IPS DF 6.9 (cell line): ENCODE measurements at regions not wholly inside any gene's neighbourhood (a gene's known extent, or its start where the extent isn't known, plus 50 kb on each side); places are given as distances from the start of the nearest gene placed in this dataset.

Source experiments
- DNase-seq: peaks from one replicate; pipeline ENCODE4 v3.0.0-alpha.2; 2013; ENCODE audit warnings: low read depth, low spot score
- H3K27ac ChIP-seq: one replicate; pipeline ENCODE4 v1.5.1; 2013; ENCODE audit warnings: low read length, control low read depth
- H3K27me3 ChIP-seq: 2 replicates; pipeline ENCODE4 v1.6.1; 2013; ENCODE audit warnings: mild to moderate bottlenecking, low read length; ENCODE audit not compliant: control insufficient read depth, insufficient read depth
- H3K36me3 ChIP-seq: 2 replicates; pipeline ENCODE4 v1.6.1; 2013; ENCODE audit warnings: low read length; ENCODE audit not compliant: control insufficient read depth, insufficient read depth
- H3K4me1 ChIP-seq: 2 replicates; pipeline ENCODE4 v1.6.1; 2013; ENCODE audit warnings: low read length; ENCODE audit not compliant: control insufficient read depth, insufficient read depth
- H3K4me3 ChIP-seq: 2 replicates; pipeline ENCODE4 v1.5.1; 2013; ENCODE audit warnings: mild to moderate bottlenecking, low read length
- H3K9me3 ChIP-seq: 2 replicates; pipeline ENCODE4 v1.6.1; 2013; ENCODE audit warnings: low read length, inconsistent platforms; ENCODE audit not compliant: control insufficient read depth, insufficient read depth
- WGBS: extraction: QIAGEN DNeasy Blood & Tissue Kit; methylation state at CpG from one replicate; pipeline ENCODE4 v1.1.7; 2013; ENCODE audit warnings: mixed read lengths, missing lambda C conversion rate; ENCODE audit not compliant: insufficient read length, insufficient coverage; 5-methylcytosine and 5-hydroxymethylcytosine counted together

- Histone ChIP-seq H3K27ac (no peak overlapping the region), H3K27me3 (no peaks in the 10 kb centered on the region), H3K36me3 (no peaks in the 10 kb centered on the region), H3K9me3 (no peaks in the 10 kb centered on the region), H3K4me1 (no peaks in the 10 kb centered on the region), H3K4me3 (no peak overlapping the region)
- no peak for DNase-seq
- WGBS: no CpG with 5 or more reads among the region's 5 CpGs
Observed at GRCh38 chr16:13503960-13504635, 415.9 kb upstream of the ERCC4 start.

GRCh38 chr16:13507530-13507929 lies 412.4 kb upstream of the ERCC4 start:
- WGBS: no CpG with 5 or more reads among the region's 5 CpGs
- H3K9me3 ChIP-seq: no peaks in the 10 kb centered on the region

GRCh38 chr16:13510425-13511151 lies 409.4 kb upstream of the ERCC4 start:
- Histone ChIP-seq H3K4me1 (no peaks in the 10 kb centered on the region), H3K4me3 (no peak overlapping the region), H3K36me3 (no peaks in the 10 kb centered on the region), H3K27ac (no peak overlapping the region), H3K9me3 (no peaks in the 10 kb centered on the region), H3K27me3 (no peaks in the 10 kb centered on the region)
- WGBS: 100% methylated on average over 2 of the region's 5 CpGs
- no peak for DNase-seq

More at GRCh38 chr16:13507530-13507929, 412.4 kb upstream of the ERCC4 start:
- Histone ChIP-seq H3K4me1 (no peaks in the 10 kb centered on the region), H3K27me3 (no peaks in the 10 kb centered on the region), H3K36me3 (no peaks in the 10 kb centered on the region), H3K4me3 (no peak overlapping the region), H3K27ac (no peak overlapping the region)
- DNase-seq: no peak

GRCh38 chr16:13517841-13518240 lies 402.1 kb upstream of the ERCC4 start:
- no peak for DNase-seq
- Histone ChIP-seq H3K4me3 (no peak overlapping the region), H3K36me3 (no peaks in the 10 kb centered on the region), H3K27ac (no peak overlapping the region), H3K9me3 (no peaks in the 10 kb centered on the region), H3K4me1 (peaks cover 4% of the 10 kb centered on the region; the same call in 1 of the 2 replicates), H3K27me3 (no peaks in the 10 kb centered on the region)
- WGBS: no CpG with 5 or more reads among the region's 3 CpGs

GRCh38 chr16:13519871-13520270 lies 400.1 kb upstream of the ERCC4 start:
- H3K4me1 ChIP-seq: peaks cover 4% of the 10 kb centered on the region; the same call in 1 of the 2 replicates
- no peak overlapping the region for H3K4me3 ChIP-seq
- H3K9me3 ChIP-seq: no peaks in the 10 kb centered on the region
- WGBS: no CpG with 5 or more reads among the region's 2 CpGs
- no peak overlapping the region for H3K27ac ChIP-seq
- H3K36me3 ChIP-seq: no peaks in the 10 kb centered on the region
- H3K27me3 ChIP-seq: no peaks in the 10 kb centered on the region
- no peak for DNase-seq

- Histone ChIP-seq H3K4me3 (no peak overlapping the region), H3K27me3 (no peaks in the 10 kb centered on the region), H3K36me3 (no peaks in the 10 kb centered on the region), H3K9me3 (no peaks in the 10 kb centered on the region), H3K4me1 (peaks cover 4% of the 10 kb centered on the region; the same call in 1 of the 2 replicates), H3K27ac (no peak overlapping the region)
- no peak for DNase-seq
- 100% methylated on average over 1 of the region's 2 CpGs for whole genome bisulfite sequencing
Observed at GRCh38 chr16:13521356-13521755, 398.6 kb upstream of the ERCC4 start.

GRCh38 chr16:13527332-13527731 lies 392.6 kb upstream of the ERCC4 start:
- Histone ChIP-seq H3K27me3 (no peaks in the 10 kb centered on the region), H3K4me1 (peaks cover 5% of the 10 kb centered on the region; the same call in 1 of the 2 replicates), H3K36me3 (no peaks in the 10 kb centered on the region), H3K4me3 (no peak overlapping the region), H3K27ac (no peak overlapping the region), H3K9me3 (no peaks in the 10 kb centered on the region)
- no CpG with 5 or more reads among the region's 7 CpGs for WGBS
- no peak for DNase-seq

- Histone ChIP-seq H3K4me3 (no peak overlapping the region), H3K9me3 (no peaks in the 10 kb centered on the region), H3K27ac (no peak overlapping the region), H3K27me3 (no peaks in the 10 kb centered on the region), H3K4me1 (0 out of 2 replicates have a peak, but pooled peaks cover 4% of the 10 kb centered on the region), H3K36me3 (no peaks in the 10 kb centered on the region)
- no peak for DNase-seq
- WGBS: no CpG with 5 or more reads among the region's 3 CpGs
Observed at GRCh38 chr16:13528691-13529090, 391.3 kb upstream of the ERCC4 start.

GRCh38 chr16:13529193-13529982 lies 390.6 kb upstream of the ERCC4 start:
- Histone ChIP-seq H3K27me3 (no peaks in the 10 kb centered on the region), H3K27ac (no peak overlapping the region), H3K4me3 (no peak overlapping the region), H3K9me3 (no peaks in the 10 kb centered on the region), H3K4me1 (0 out of 2 replicates have a peak, but pooled peaks cover 4% of the 10 kb centered on the region), H3K36me3 (no peaks in the 10 kb centered on the region)
- no peak for DNase-seq
- no CpG with 5 or more reads among the region's 3 CpGs for WGBS

- no peaks in the 10 kb centered on the region for H3K9me3 ChIP-seq
- H3K4me3 ChIP-seq: no peak overlapping the region
- no CpG with 5 or more reads among the region's 4 CpGs for WGBS
- no peaks in the 10 kb centered on the region for H3K27me3 ChIP-seq
- H3K4me1 ChIP-seq: no peaks in the 10 kb centered on the region
- no peaks in the 10 kb centered on the region for H3K36me3 ChIP-seq
- no peak for DNase-seq
- no peak overlapping the region for H3K27ac ChIP-seq
Observed at GRCh38 chr16:13540771-13541170, 379.2 kb upstream of the ERCC4 start.
